ENCODE measurements at regions not wholly inside any gene's neighbourhood (a gene's known extent, or its start where the extent isn't known, plus 50 kb on each side); places are given as distances from the start of the nearest gene placed in this dataset.

- no peak for DNase-seq
Measured at GRCh38 chr18:76771192-76771799, 51.1 kb upstream of the ZNF236 start.

- no peak for DNase-seq
Measured at GRCh38 chr18:76767954-76768353, 54.4 kb upstream of the ZNF236 start.

GRCh38 chr18:76766429-76766828 lies 55.9 kb upstream of the ZNF236 start:
- DNase-seq, result no peak

GRCh38 chr18:76765649-76766048 lies 56.7 kb upstream of the ZNF236 start:
- DNase-seq, result no peak

- no peak for DNase-seq
Measured at GRCh38 chr18:76764291-76764901, 58.0 kb upstream of the ZNF236 start.

- no peak for DNase-seq
Measured at GRCh38 chr18:76759056-76759455, 63.3 kb upstream of the ZNF236 start.

GRCh38 chr18:76757925-76758324 lies 64.4 kb upstream of the ZNF236 start:
- no peak for DNase-seq

- DNase-seq, result no peak
Measured at GRCh38 chr18:76757335-76757734, 65.0 kb upstream of the ZNF236 start.

- DNase-seq, result no peak
Measured at GRCh38 chr18:76756531-76757253, 65.7 kb upstream of the ZNF236 start.

GRCh38 chr18:76754351-76754750 lies 68.0 kb upstream of the ZNF236 start:
- no peak for DNase-seq

GRCh38 chr18:76752400-76752799 lies 70.0 kb upstream of the ZNF236 start:
- DNase-seq, result no peak

- no peak for DNase-seq
Measured at GRCh38 chr18:76750917-76751890, 71.2 kb upstream of the ZNF236 start.

- no peak for DNase-seq
Measured at GRCh38 chr18:76750269-76750668, 72.1 kb upstream of the ZNF236 start.

- DNase-seq, result no peak
Measured at GRCh38 chr18:76747676-76748075, 74.7 kb upstream of the ZNF236 start.

- DNase-seq, result no peak
Measured at GRCh38 chr18:76741346-76741745, 81.0 kb upstream of the ZNF236 start.

GRCh38 chr18:76736309-76736708 lies 86.0 kb upstream of the ZNF236 start:
- no peak for DNase-seq

- no peak for DNase-seq
Measured at GRCh38 chr18:76730901-76731300, 91.5 kb upstream of the ZNF236 start.

- DNase-seq, result no peak
Measured at GRCh38 chr18:76727589-76727988, 94.8 kb upstream of the ZNF236 start.

GRCh38 chr18:76725445-76725844 lies 96.9 kb upstream of the ZNF236 start:
- DNase-seq, result no peak

GRCh38 chr18:76722224-76723061 lies 99.9 kb upstream of the ZNF236 start:
- DNase-seq, result no peak

GRCh38 chr18:76721207-76721996 lies 101.0 kb upstream of the ZNF236 start:
- no peak for DNase-seq
